WERI-Rb-1 (cell line): ENCODE measurements at regions not wholly inside any gene's neighbourhood (a gene's known extent, or its start where the extent isn't known, plus 50 kb on each side); places are given as distances from the start of the nearest gene placed in this dataset.

Experiments used
- DNase-seq: peaks from one replicate; pipeline ENCODE4 v3.0.0-alpha.2; 2020
- H3K27ac ChIP-seq: fragments of 250-450 bp; sonication (Bioruptor Pico); 2 replicates; pipeline ENCODE4 v1.5.1; 2020; ENCODE audit warnings: mild to moderate bottlenecking, moderate library complexity
- H3K27me3 ChIP-seq: fragments of 250-450 bp; sonication (Bioruptor Pico); 2 replicates; pipeline ENCODE4 v1.5.1; 2021; ENCODE audit warnings: mild to moderate bottlenecking, low read depth, moderate library complexity; ENCODE audit not compliant: insufficient read depth, severe bottlenecking
- H3K36me3 ChIP-seq: fragments of 250-450 bp; sonication (Bioruptor Pico); 2 replicates; pipeline ENCODE4 v1.5.1; 2020; ENCODE audit warnings: mild to moderate bottlenecking, moderate library complexity
- H3K4me3 ChIP-seq: 2 replicates; pipeline ENCODE4 v1.5.1; 2011; ENCODE audit warnings: low read depth, mild to moderate bottlenecking, control low read depth, low read length
- H3K9me3 ChIP-seq: fragments of 250-450 bp; sonication (Bioruptor Pico); 2 replicates; pipeline ENCODE4 v1.5.1; 2021; ENCODE audit warnings: mild to moderate bottlenecking, moderate library complexity; ENCODE audit not compliant: severe bottlenecking
- CTCF ChIP-seq: IDR thresholded peaks from 2 replicates; pipeline ENCODE4 v1.5.1; 2011; ENCODE audit warnings: low read depth, mild to moderate bottlenecking, control low read depth, inconsistent platforms, low read length

DNA sequence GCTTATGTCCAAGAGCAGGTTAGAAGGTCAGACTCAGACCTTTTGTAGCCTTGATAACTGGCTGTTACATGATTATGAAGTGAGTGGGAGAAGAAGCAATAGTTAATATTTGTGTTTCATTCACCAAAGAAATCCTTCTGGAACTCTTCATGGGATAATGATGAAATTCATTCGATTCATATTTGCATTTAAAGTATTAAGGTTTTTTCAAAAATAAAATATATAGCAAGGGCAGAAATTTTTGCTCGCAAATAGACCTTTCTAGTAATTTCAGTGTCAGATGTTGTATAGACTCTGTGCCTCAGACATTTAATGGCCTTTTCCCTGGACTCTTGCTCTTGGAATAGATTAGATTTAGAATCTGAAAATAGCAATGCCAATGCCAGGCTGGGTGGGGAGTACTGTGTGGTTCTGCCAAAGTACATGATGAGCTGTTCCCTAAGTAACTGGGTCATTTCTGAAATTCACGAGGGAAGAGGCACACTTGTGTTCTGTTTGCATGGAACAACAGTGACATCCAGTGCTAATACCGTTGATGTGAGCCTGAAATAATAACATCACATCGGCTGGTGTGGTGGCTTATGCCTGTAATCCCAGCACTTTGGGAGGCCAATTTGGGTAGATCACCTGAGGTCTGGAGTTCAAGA is 119.2 kb downstream of the MBL2 start:
- TF ChIP-seq CTCF = no peak
- Histone ChIP-seq H3K36me3 (no peaks in the 10 kb centered on the region), H3K4me3 (no peak overlapping the region), H3K27me3 (no peaks in the 10 kb centered on the region), H3K27ac (no peak overlapping the region), H3K9me3 (no peaks in the 10 kb centered on the region)
- no peak for DNase-seq

DNA sequence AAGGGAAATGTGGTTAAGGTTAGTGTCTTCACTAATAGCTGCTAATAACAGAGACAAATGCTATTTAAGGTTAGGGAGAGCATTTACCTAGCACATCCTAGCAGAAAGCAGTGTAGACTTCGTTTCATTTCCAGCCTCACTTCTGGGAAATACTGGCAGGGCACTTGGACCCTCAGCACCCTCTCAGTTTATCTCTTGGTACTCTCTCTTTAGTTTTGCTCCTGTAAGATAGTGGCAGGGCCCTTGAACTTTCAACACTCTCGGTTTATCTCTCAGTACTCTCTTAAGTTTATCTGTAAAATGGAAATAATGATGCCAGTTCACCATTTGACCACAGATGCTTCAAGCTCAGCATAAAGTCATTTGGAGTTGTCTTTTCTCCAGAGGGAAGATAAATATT is 118.4 kb downstream of the MBL2 start:
- Histone ChIP-seq H3K9me3 (no peaks in the 10 kb centered on the region), H3K36me3 (no peaks in the 10 kb centered on the region), H3K27ac (no peak overlapping the region), H3K4me3 (no peak overlapping the region), H3K27me3 (no peaks in the 10 kb centered on the region)
- no peak for TF ChIP-seq CTCF
- no peak for DNase-seq

DNA sequence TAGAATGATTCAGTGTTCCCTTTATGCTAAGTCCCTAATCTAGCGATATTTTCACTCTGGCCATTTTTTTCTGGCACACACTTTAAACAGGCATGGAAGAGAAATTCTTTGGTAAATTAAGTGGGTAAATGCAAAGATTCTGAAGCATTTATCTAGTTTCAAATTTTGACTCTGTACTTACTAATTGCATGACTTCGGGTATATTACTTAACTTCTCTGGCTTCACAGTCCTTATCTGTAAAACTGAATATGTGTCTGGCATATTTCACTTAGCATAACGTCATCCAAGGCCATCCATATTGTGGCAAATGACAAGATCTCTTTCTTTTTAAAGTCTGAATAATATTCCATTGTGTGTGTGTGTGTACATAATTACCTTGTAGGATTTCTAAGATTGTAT is 114.5 kb downstream of the MBL2 start:
- H3K9me3 ChIP-seq = no peaks in the 10 kb centered on the region
- no peaks in the 10 kb centered on the region for H3K27me3 ChIP-seq
- DNase-seq = no peak
- no peak overlapping the region for H3K27ac ChIP-seq
- no peak for TF ChIP-seq CTCF
- no peaks in the 10 kb centered on the region for H3K36me3 ChIP-seq
- no peak overlapping the region for H3K4me3 ChIP-seq

DNA sequence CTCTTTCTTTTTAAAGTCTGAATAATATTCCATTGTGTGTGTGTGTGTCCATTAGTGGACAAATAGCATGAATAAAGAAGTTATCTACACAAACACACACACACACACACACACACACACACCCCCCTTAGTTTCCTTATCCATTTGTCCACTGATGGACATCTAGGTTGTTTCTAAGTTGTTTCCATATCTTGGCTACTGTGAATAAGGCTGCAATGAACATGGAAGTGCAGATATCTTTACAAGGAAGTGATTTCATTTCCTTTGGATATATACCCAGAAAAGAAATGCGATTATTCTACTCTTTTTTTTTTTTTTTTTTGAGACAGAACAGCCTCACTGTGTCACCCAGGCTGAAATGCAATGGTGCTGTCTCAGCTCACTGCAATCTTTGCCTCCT is 113.5 kb downstream of the MBL2 start:
- Histone ChIP-seq H3K36me3 (no peaks in the 10 kb centered on the region), H3K27me3 (no peaks in the 10 kb centered on the region), H3K27ac (no peak overlapping the region), H3K9me3 (no peaks in the 10 kb centered on the region), H3K4me3 (no peak overlapping the region)
- TF ChIP-seq CTCF = no peak
- DNase-seq = no peak

- H3K4me3 ChIP-seq = no peak overlapping the region
- H3K9me3 ChIP-seq = no peaks in the 10 kb centered on the region
- TF ChIP-seq CTCF = no peak
- H3K27ac ChIP-seq = no peak overlapping the region
- H3K27me3 ChIP-seq = no peaks in the 10 kb centered on the region
- H3K36me3 ChIP-seq = no peaks in the 10 kb centered on the region
- DNase-seq = no peak
Observed at GRCh38 chr10:52662256-52662655, 110.3 kb downstream of the MBL2 start.

DNA sequence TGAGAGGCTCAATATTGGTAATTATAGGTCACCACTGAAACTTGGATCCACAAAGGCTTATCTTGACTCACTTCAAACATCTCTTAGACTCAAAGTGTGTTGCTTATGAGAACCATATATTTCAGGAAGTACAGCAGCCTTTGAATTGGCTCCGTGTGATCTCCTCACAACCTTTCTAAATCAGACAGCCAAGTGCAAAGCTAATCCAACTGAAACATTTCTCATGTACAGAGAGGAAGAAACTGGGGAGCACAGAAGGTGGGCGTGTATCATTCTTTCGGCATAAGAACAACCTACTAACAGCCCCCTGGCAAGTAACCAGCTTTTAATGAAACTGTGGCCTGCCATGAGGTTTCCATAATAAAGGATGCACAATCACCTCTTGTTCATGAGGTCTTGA is 109.4 kb downstream of the MBL2 start:
- Histone ChIP-seq H3K27me3 (no peaks in the 10 kb centered on the region), H3K9me3 (no peaks in the 10 kb centered on the region), H3K36me3 (no peaks in the 10 kb centered on the region), H3K4me3 (no peak overlapping the region), H3K27ac (no peak overlapping the region)
- no peak for DNase-seq
- no peak for TF ChIP-seq CTCF
